HepG2 (cell line): ENCODE measurements at regions not wholly inside any gene's neighbourhood (a gene's known extent, or its start where the extent isn't known, plus 50 kb on each side); places are given as distances from the start of the nearest gene placed in this dataset.

ENCODE experiments used
- ATM ChIP-seq: fragments of 450-650 bp; IDR thresholded peaks from 2 replicates; pipeline ENCODE4 v1.7.1; 2017; ENCODE audit warnings: mild to moderate bottlenecking, borderline replicate concordance
- CREM ChIP-seq, 2 experiments: sonication (generic) in 1 of 2; formaldehyde crosslinking in 1 of 2; IDR thresholded peaks; 2 replicates each; pipeline versions ENCODE4 v1.4.0 to v1.6.1; 2016 to 2020; ENCODE audit warnings: antibody characterized with exemption in 1 of 2, mild to moderate bottlenecking in 1 of 2, missing genetic modification reagents in 1 of 2
- CTCF ChIP-seq: sonication (generic); formaldehyde crosslinking; IDR thresholded peaks from 2 replicates; pipeline ENCODE4 v1.5.0; 2020; ENCODE audit warnings: mild to moderate bottlenecking, missing genetic modification reagents, moderate library complexity
- EP300 ChIP-seq, 3 experiments: sonication (generic) in 1 of 3; formaldehyde crosslinking in 1 of 3; IDR thresholded peaks; 2 replicates each; pipeline versions ENCODE4 v1.5.1 to v1.6.1; 2011 to 2020; ENCODE audit warnings: low read depth in 2 of 3, low read length in 2 of 3, borderline replicate concordance in 1 of 3, improper control_type of control experiment in 1 of 3, mild to moderate bottlenecking in 1 of 3, missing genetic modification reagents in 1 of 3, moderate library complexity in 1 of 3
- ZBTB49 ChIP-seq: sonication (generic); formaldehyde crosslinking; IDR thresholded peaks from 2 replicates; pipeline ENCODE4 v1.4.0; 2020; ENCODE audit warnings: missing genetic modification reagents, borderline replicate concordance

DNA sequence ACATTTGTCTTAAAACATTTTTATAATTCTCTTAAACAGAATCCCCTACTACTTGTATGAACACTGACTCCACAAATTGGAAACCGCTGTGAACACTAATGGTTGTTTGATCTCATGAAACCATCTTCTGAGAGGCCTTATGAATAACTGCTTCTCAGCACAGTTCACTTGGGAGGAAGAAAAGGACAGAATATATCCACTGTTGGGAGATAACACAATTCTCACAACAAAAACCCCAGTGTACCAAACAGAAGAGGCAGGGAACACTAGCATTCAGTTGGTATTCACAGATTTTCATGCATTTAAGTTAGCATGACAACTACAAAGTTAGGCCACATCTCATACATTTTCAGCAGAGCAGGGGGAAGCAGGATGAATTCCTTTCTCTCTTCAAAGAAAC lies 89.0 kb upstream of the SELENOP start:
- TF ChIP-seq EP300 (IDR thresholded peaks at IDR 0.05; ENCODE audit: low read depth in 2 of 2, low read length in 2 of 2): no peak
- no peak for TF ChIP-seq EP300 (CRISPR knock-in tag; IDR thresholded peaks at IDR 0.05; ENCODE audit: borderline replicate concordance)
- no peak for TF ChIP-seq CTCF (CRISPR knock-in tag)
- TF ChIP-seq ATM: no peak
- no peak for TF ChIP-seq ZBTB49 (CRISPR knock-in tag)
- TF ChIP-seq CREM (IDR thresholded peaks at IDR 0.05): no peak
- TF ChIP-seq CREM (CRISPR knock-in tag; IDR thresholded peaks at IDR 0.05): no peak
